ENCODE measurements at regions not wholly inside any gene's neighbourhood (a gene's known extent, or its start where the extent isn't known, plus 50 kb on each side); places are given as distances from the start of the nearest gene placed in this dataset.
"Not testable (repeated sequence)": the region's sequence is repeated elsewhere in the genome, so short reads cannot be mapped to it uniquely, and the experiment has no call there.

- FAIRE-seq: no peak
These were observed 202.9 kb downstream of the USP25 start for GRCh38 chr21:15932726-15933125.

- FAIRE-seq: no peak
These were observed 205.7 kb downstream of the USP25 start for GRCh38 chr21:15935530-15935929.

DNA sequence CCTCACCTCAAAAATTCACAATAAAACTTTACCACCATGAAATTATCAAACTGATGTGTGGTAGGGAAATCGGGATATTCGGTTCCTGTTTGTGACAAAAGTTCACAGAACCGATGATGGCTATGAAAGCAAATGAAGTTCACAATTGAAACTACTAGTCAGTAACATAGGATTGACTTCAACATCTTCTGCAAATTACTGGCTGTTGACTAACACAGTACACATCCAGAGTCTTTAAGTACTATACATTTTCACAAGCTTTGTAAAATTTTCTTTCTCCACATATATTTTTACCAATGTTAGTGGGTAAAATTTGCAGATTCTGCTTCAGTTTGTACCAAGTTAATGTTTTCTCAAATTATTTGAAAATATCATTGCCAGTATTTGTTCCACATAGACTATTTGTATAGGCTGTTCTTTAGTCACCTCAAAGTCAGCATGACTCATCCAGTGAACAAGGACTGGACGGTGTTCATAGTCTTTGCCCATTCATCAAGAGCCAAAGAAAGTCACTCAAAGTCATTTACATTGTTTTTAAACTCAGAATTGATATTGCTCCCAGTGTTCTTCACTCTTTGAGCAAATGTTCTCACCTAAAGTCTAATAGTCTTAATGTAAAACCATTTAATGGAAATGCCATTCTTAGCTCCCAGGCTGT is 213.4 kb downstream of the USP25 start:
- no peak for FAIRE-seq

- no peak for FAIRE-seq
These were observed 217.9 kb downstream of the USP25 start for GRCh38 chr21:15947677-15948076.

GRCh38 chr21:15953551-15954116 is 223.9 kb downstream of the USP25 start:
- FAIRE-seq: no peak

DNA sequence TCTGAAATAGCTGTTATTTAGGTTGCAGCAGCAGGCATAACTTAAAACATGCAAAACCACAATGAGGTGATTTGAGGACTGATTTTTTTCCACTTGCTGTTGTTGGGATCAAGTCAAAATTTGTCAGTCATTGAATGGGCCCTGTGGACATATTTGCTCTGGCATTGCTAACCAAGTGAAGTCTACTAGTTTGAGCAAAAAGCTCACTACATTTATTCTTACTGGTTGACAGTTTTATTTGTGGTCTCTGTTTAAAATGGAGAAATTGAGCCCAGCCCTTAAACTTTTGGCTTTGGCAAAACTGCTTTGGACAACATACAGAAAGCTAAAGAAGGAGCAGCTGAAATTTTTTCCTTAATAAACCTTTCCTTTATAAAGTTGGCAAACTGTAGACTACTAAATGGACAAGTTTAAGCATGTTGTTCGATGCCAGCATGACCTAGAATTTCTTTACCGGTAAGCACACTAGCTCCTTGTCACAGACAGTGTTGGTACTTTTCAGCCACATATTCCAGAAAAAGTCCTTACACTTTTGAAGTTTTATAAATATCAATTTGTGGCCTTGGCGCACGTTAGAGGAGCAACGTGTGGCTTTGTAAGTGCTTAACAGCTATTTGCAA is 234.6 kb downstream of the USP25 start:
- no peak for FAIRE-seq

DNA sequence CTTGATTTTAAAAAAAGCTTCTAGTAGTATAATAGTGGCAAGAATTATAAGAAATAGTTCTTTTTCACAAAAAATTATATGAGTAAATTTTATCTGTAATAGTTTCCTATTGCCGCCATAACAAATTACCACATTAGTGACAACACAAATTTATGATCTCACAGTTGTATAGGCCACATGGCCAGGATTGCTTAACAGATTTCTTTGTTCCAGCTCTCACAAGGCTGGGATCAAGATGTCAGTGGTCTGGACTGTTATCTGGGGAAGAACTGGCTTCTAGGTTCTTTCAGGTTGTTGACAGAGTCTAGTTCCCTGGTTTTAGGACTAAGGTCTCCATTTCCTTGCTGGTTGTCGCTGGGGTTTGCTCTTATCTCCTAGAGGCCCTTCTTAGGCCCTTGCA is 236.4 kb downstream of the USP25 start:
- no peak for FAIRE-seq

- FAIRE-seq: no peak
These were observed 236.9 kb downstream of the USP25 start for GRCh38 chr21:15966651-15967050.

DNA sequence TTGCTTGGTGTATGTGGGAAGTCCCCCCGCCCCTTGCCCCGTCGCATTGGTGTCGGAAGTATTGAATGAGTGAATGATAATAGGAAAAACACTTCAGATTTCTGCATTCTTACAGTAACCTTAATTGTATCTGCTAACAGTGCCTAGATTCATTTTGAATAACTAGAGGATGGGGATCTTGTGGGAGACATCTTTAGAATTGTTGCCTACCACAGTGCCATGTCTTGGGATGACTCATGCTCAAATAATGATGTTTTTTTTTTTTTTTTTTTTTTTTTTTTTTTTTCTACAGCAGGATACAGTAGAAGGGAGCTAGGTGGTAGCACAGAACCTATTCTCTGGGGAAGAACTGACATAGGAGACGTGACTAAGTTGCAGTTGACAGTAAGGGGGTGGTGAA is 237.9 kb downstream of the USP25 start:
- no peak for FAIRE-seq

DNA sequence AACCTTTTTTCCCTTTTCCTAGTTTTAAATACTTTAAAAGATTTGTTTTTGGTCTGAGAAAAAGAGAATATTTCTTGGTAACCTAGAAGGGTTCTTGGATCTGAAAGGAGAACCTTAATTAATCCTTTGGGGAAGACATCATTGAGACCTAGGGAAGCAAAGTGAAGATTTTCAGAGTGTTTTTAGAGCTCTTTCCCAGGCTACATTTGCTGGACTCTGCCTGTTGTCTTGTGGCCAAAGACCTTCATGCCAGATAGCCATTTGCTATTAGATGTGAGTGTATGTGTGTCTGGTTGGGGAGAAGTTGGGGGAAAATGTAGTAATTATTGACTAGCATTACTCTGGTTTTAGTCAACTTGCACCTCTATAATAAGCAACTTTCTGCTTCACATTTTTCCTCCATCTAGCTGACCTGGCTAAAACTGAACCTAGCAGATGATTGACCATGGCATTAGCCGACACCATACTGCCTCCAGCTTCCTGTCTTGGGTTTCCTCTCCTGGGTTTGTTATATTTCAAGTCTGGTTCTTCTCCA is 239.1 kb downstream of the USP25 start:
- FAIRE-seq: no peak

DNA sequence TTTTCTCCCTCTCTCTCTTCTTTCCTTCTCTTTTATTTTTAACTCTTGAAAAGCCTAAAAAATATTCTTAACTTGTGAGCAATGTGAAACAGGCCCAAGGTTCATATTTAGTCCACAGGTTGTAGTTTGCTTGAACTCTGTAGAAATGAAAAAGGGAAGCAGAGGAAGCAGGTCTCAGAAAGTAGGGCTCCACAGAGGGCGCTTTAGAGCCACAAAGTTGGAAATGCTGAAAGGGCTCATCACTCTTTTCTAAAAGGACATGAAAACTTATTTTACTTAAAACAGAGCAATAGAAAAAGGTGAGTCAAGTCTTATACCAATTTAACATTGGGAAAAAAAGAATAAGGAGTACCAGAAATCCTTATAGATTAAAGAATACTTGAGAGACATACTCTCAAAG is 247.0 kb downstream of the USP25 start:
- FAIRE-seq: no peak

- no peak for FAIRE-seq
These were observed 248.5 kb downstream of the USP25 start for GRCh38 chr21:15978215-15978738.

DNA sequence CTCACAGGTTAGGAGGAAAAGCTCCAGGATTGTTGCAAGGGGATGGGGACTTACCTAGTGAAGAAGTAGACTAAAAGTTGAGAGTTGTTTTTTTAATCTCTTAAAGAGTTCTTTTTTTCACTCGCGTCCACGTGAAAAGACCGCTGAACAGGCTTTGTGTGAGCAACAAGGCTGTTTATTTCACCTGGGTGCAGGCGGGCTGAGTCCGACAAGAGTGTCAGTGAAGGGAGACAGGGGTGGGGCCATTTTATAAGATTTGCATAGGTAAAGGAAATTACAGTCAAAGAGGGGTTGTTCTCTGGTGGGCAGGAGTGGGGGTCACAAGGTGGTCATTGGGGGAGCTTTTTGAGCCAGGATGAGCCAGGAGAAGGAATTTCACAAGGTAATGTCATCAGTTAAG is 249.7 kb downstream of the USP25 start:
- FAIRE-seq: not testable (repeated sequence)

DNA sequence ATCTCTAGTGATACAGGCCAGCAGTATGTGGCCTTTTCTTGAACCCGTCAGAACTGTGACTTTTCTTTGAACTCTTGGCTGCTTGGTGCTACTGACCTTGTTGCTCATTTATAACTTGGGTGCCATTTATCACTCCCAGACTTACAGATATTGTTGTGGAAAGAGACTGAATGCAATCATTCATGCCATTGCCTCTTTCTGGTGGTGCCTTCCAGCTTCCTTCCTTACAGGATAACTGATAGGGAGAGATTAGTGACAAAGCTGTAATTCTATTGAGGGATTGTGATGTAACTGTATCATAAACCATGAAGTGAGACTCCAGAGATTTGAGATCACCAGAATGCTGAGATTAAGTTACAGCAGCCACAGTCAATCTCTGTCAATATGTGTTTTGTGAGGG is 256.5 kb downstream of the USP25 start:
- FAIRE-seq: no peak

DNA sequence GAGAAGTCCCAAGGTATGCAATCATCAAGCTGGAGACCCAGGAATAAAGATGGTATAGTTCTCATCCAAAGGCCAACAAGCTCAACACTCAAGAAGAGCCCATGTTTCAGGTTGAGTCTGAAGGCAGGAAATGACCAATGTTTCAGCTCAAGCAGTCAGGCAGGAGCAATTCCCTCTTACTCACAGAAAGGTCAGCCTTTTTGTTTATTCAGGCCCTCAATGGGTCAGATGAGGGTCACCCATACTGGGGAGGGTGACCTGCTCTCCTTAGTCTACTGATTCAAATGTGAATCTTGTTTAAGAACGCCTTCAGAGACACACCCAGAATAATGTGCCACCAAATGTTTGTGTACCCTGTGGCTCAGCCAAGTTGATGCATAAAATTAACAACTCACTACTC is 262.4 kb downstream of the USP25 start:
- no peak for FAIRE-seq

DNA sequence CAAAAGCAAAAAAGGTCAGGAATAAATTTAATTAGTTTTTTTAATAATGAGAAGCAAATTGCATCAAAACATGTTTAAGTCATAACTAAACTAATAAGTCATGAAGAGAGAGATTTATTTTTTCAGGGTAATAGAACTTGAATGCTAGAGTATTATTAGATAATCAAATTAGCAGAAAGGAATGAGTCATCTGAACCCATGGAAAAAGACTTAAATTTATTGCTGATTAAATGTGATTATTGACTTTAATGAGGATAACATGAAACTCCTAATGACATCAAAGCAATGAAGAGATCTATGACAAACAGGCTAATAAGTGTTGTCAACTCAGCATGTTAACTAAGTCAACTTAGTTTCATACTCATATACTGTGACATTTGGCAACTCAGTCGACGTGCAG is 264.2 kb downstream of the USP25 start:
- no peak for FAIRE-seq

GRCh38 chr21:15999741-16000140 is 270.0 kb downstream of the USP25 start:
- FAIRE-seq: no peak

DNA sequence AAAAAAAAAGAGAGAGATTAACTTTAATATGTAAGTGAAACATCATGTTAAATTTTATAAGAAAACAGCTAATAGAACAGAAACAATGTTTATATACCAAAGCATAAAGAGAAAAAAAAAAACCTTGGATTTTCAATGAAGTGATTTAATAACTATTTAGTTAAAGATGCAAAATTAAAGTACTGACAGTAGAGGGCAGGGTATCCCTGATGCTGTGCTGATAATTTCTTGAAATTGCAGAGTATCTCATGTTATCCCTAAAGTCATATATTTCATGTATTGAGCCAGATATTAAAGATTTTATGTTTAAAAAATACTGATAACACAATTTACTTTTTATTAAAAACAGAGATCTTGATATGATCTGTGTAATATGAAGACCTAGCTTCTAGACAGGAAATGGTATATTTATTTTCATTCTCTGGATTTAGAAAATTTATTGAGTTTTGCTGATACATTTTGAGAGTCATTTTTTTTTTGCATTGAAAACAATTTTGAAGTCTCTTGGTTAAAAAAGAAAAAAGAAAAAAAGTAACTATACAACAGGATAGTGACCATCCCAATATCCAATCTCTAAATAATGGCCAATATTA is 273.2 kb downstream of the USP25 start:
- no peak for FAIRE-seq

DNA sequence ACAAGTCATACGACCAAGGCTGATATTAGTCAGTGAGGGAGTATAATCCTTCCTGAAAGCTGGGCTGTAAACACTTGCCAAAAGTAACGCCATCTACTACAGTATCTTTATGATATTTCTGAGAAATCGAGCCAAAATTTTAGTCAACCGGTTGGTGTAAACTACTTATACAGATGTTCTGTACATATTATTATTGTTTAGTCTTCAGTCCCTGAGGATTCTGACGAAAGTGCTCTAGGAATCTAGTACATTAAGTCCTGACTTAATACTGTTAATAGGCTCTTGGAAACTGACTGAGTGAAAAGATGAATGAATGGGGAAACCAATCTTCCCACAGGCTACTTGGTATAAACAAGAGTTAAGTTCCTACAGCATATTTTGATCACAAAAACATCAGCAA is 274.3 kb downstream of the USP25 start:
- no peak for FAIRE-seq

GRCh38 chr21:16004523-16004922 is 274.7 kb downstream of the USP25 start:
- no peak for FAIRE-seq

DNA sequence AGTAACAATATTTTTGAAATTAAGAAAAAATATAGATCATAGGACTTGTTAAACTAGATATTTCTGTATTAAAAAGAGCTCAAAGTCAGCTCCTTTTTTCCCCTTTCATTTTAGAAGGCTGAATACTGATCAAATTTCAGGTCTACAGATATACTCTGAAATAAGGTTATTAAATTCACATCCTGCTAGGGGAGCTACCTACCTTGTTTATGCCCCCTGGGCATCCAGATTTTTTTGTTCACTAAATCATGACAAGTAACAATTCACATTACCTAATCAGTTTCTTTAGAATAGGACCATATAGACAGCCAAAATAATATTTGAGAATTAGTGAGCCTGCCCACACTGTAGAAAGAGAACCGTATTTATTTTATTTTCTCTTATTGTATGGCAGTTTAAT is 276.2 kb downstream of the USP25 start:
- FAIRE-seq: no peak

GRCh38 chr21:16007943-16008342 is 278.2 kb downstream of the USP25 start:
- FAIRE-seq: no peak

DNA sequence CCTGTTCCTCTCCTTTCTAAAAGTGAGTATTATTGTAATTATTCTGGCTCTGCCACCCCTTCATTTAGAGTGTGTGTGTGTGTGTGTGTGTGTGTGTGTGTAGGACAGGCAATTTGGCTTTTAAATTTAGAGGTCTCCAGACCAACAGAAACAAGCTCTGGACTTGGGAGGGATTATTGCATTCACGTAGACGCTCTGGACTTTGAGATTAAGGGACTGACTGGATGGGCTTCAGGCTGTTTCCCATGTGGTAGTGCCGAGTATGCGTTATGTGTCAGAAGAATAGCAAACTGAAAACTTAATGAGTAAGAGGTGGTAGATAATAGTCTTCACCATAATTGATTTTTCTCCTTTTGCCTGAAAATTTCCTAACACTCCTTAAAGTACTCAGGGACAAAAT is 281.9 kb downstream of the USP25 start:
- FAIRE-seq: no peak

DNA sequence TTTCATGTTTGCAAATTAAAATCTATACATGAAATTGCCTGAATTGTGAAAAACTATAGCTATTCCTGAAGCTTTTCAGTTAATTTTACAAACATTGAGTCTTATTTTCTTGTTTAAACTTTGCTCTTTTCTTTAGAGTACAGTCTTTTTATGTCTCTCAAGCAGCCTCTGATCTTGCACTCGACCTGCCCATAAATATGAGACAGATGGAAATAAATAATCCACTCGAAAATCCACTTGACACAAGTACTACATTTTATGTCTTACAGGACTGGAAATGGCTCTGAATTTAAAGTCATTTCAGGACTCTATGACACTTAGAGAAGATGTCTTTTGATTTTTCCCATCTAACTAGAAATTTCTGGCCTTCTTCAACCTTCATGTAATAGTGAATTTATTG is 283.8 kb downstream of the USP25 start:
- FAIRE-seq: no peak

Data from colon (tissue), 2 donors.